Thyroid gland (tissue), 4 donors: ENCODE measurements at regions not wholly inside any gene's neighbourhood (a gene's known extent, or its start where the extent isn't known, plus 50 kb on each side); places are given as distances from the start of the nearest gene placed in this dataset.
A peak's percentile ranks its signal among the peaks of the same experiment; 100 is the strongest.

ENCODE experiments used
- DNase-seq, 2 donors: peaks; one replicate each; pipeline ENCODE4 v3.0.0-alpha.2; 2019
- H3K27ac ChIP-seq, 3 donors: fragments of 200-600 bp; sonication (generic); 1 replicate in 2 of 3; 2 replicates in 1 of 3; pipeline ENCODE4 v1.5.1; 2016 to 2019; ENCODE audit warnings: mild to moderate bottlenecking in 1 of 3, moderate library complexity in 1 of 3
- H3K27me3 ChIP-seq: fragments of 200-600 bp; sonication (generic); one replicate; pipeline ENCODE4 v1.5.1; 2019
- H3K36me3 ChIP-seq, 2 donors: fragments of 200-600 bp; sonication (generic); one replicate each; pipeline ENCODE4 v1.5.1; 2016 to 2019
- H3K4me1 ChIP-seq, 2 donors: fragments of 200-600 bp; sonication (generic); one replicate each; pipeline ENCODE4 v1.5.1; 2017 to 2019
- H3K4me3 ChIP-seq, 3 donors: fragments of 200-600 bp; sonication (generic); replicated peaks in 1 of 3; 1 replicate in 2 of 3; 2 replicates in 1 of 3; pipeline ENCODE4 v1.5.1; 2016; ENCODE audit warnings: mild to moderate bottlenecking in 1 of 3
- H3K9me3 ChIP-seq: fragments of 200-600 bp; sonication (generic); one replicate; pipeline ENCODE4 v1.5.1; 2017
- CTCF ChIP-seq, 6 experiments: fragments of 200-600 bp in 3 of 6; fragments of 450-650 bp in 3 of 6; sonication (generic) in 3 of 6; IDR thresholded peaks; one replicate each; pipeline ENCODE4 v1.5.1; 2016 to 2019; ENCODE audit warnings: antibody characterized with exemption in 6 of 6, mild to moderate bottlenecking in 2 of 6, inconsistent platforms in 1 of 6, moderate library complexity in 1 of 6
- POLR2A ChIP-seq, 2 donors: fragments of 450-650 bp; IDR thresholded peaks; one replicate each; pipeline ENCODE4 v1.6.1; 2017; ENCODE audit warnings: antibody characterized with exemption in 2 of 2, mild to moderate bottlenecking in 2 of 2, moderate library complexity in 1 of 2
- WGBS, 2 donors: methylation state at CpG; one replicate each; pipeline ENCODE4 v1.1.5; 2017; 5-methylcytosine and 5-hydroxymethylcytosine counted together
- intact Hi-C: fragments of 100-400 bp; cut with DNase I; formaldehyde crosslinking; loops from one replicate; pipeline ENCODE4 v1.15.1; 2023

- intact Hi-C loops = no loop called here
- no peaks in the 10 kb centered on the region for H3K9me3 ChIP-seq
- H3K36me3 ChIP-seq = no peaks in the 10 kb centered on the region
- DNase-seq = no peak
- H3K4me3 ChIP-seq = no peak overlapping the region
- no peak overlapping the region for H3K27ac ChIP-seq
- no peaks in the 10 kb centered on the region for H3K27me3 ChIP-seq
- H3K4me1 ChIP-seq = no peaks in the 10 kb centered on the region
- TF ChIP-seq POLR2A (IDR thresholded peaks at IDR 0.05) = no peak
- no peak for TF ChIP-seq CTCF (IDR thresholded peaks at IDR 0.05)
These were observed 622.5 kb downstream of the ANKRD7 start for GRCh38 chr7:118846977-118847376.

- Histone ChIP-seq H3K27me3 (no peaks in the 10 kb centered on the region), H3K36me3 (no peaks in the 10 kb centered on the region), H3K4me3 (no peak overlapping the region), H3K9me3 (no peaks in the 10 kb centered on the region), H3K27ac (no peak overlapping the region), H3K4me1 (no peaks in the 10 kb centered on the region)
- no peak for DNase-seq
- intact Hi-C loops = no loop called here
- 45 to 61% methylated on average over 3 of the region's 3 CpGs for WGBS, 2 donors
- no peak for TF ChIP-seq CTCF (IDR thresholded peaks at IDR 0.05)
- TF ChIP-seq POLR2A (IDR thresholded peaks at IDR 0.05) = no peak
These were observed 630.8 kb downstream of the ANKRD7 start for GRCh38 chr7:118855290-118855689.

GRCh38 chr7:118858651-118859149 is 634.2 kb downstream of the ANKRD7 start:
- no peaks in the 10 kb centered on the region for H3K9me3 ChIP-seq
- peak; percentile 5 to 40 for DNase-seq
- H3K4me3 ChIP-seq = no peak overlapping the region
- H3K36me3 ChIP-seq = no peaks in the 10 kb centered on the region
- no peak overlapping the region for H3K27ac ChIP-seq
- no peaks in the 10 kb centered on the region for H3K27me3 ChIP-seq
- 87 to 90% methylated on average over 15 to 33 of the region's 49 CpGs for WGBS, 2 donors
- no peaks in the 10 kb centered on the region for H3K4me1 ChIP-seq
- TF ChIP-seq CTCF (IDR thresholded peaks at IDR 0.05) (no peak), POLR2A (IDR thresholded peaks at IDR 0.05) (no peak)
- intact Hi-C loops = no loop called here

- WGBS, 2 donors = 89 to 98% methylated on average over 2 of the region's 2 CpGs
- Histone ChIP-seq H3K36me3 (no peaks in the 10 kb centered on the region), H3K9me3 (no peaks in the 10 kb centered on the region), H3K27ac (no peak overlapping the region), H3K4me1 (no peaks in the 10 kb centered on the region), H3K4me3 (no peak overlapping the region), H3K27me3 (no peaks in the 10 kb centered on the region)
- no peak for DNase-seq
- TF ChIP-seq POLR2A (IDR thresholded peaks at IDR 0.05) (no peak), CTCF (IDR thresholded peaks at IDR 0.05) (no peak)
- intact Hi-C loops = no loop called here
These were observed 637.1 kb downstream of the ANKRD7 start for GRCh38 chr7:118861581-118861980.

- no peak for DNase-seq
- intact Hi-C loops = no loop called here
- Histone ChIP-seq H3K4me1 (no peaks in the 10 kb centered on the region), H3K9me3 (no peaks in the 10 kb centered on the region), H3K27me3 (no peaks in the 10 kb centered on the region), H3K27ac (no peak overlapping the region), H3K4me3 (no peak overlapping the region), H3K36me3 (no peaks in the 10 kb centered on the region)
- WGBS, 2 donors = 77 to 86% methylated on average over 1 of the region's 1 CpG
- TF ChIP-seq POLR2A (IDR thresholded peaks at IDR 0.05) (no peak), CTCF (IDR thresholded peaks at IDR 0.05) (no peak)
These were observed 638.2 kb downstream of the ANKRD7 start for GRCh38 chr7:118862740-118863139.
